Upper lobe of left lung (tissue), 4 donors: ENCODE measurements at regions not wholly inside any gene's neighbourhood (a gene's known extent, or its start where the extent isn't known, plus 50 kb on each side); places are given as distances from the start of the nearest gene placed in this dataset.

Experiments
- CTCF ChIP-seq, 6 experiments: fragments of 450-650 bp in 4 of 6; fragments of 200-600 bp in 2 of 6; sonication (generic) in 2 of 6; IDR thresholded peaks; one replicate each; pipeline ENCODE4 v1.5.1; 2016 to 2019; ENCODE audit warnings: antibody characterized with exemption in 6 of 6
- EP300 ChIP-seq, 4 donors: sonication (generic); formaldehyde crosslinking; IDR thresholded peaks; one replicate each; pipeline ENCODE4 v1.5.1; 2017; ENCODE audit warnings: antibody characterized with exemption in 4 of 4, control low read depth in 2 of 4

GRCh38 chr4:17433827-17434226, 78.1 kb downstream of the QDPR start:
- TF ChIP-seq EP300 (IDR thresholded peaks at IDR 0.05), result no peak
- no peak for TF ChIP-seq CTCF (IDR thresholded peaks at IDR 0.05)
